GM19463 (cell line): ENCODE measurements at regions not wholly inside any gene's neighbourhood (a gene's known extent, or its start where the extent isn't known, plus 50 kb on each side); places are given as distances from the start of the nearest gene placed in this dataset.
"Not testable (repeated sequence)": the region's sequence is repeated elsewhere in the genome, so short reads cannot be mapped to it uniquely, and the experiment has no call there.

Experiments
- ATAC-seq: cut with Tn5 transposase; IDR thresholded peaks from one replicate; pipeline ENCODE4 v1.9.1; 2021; ENCODE audit warnings: mild to moderate bottlenecking, moderate library complexity; ENCODE audit not compliant: unreplicated experiment

GRCh38 chr13:100776686-100777085 is 102.1 kb upstream of the TMTC4 start:
- ATAC-seq, result not testable (repeated sequence)

GRCh38 chr13:100773923-100774663 is 99.5 kb upstream of the TMTC4 start:
- no peak for ATAC-seq

GRCh38 chr13:100773429-100773828 is 98.8 kb upstream of the TMTC4 start:
- no peak for ATAC-seq

GRCh38 chr13:100767192-100767591 is 92.6 kb upstream of the TMTC4 start:
- no peak for ATAC-seq

GRCh38 chr13:100766570-100766969 is 92.0 kb upstream of the TMTC4 start:
- not testable (repeated sequence) for ATAC-seq

GRCh38 chr13:100764937-100765336 is 90.3 kb upstream of the TMTC4 start:
- ATAC-seq, result no peak

GRCh38 chr13:100762126-100762525 is 87.5 kb upstream of the TMTC4 start:
- ATAC-seq, result not testable (repeated sequence)

- no peak for ATAC-seq
These were observed 81.3 kb upstream of the TMTC4 start for GRCh38 chr13:100755891-100756290.

- ATAC-seq, result no peak
These were observed 79.9 kb upstream of the TMTC4 start for GRCh38 chr13:100754459-100754858.

GRCh38 chr13:100753376-100753775 is 78.8 kb upstream of the TMTC4 start:
- no peak for ATAC-seq

GRCh38 chr13:100751826-100752225 is 77.2 kb upstream of the TMTC4 start:
- ATAC-seq, result no peak

- no peak for ATAC-seq
These were observed 72.5 kb upstream of the TMTC4 start for GRCh38 chr13:100746953-100747683.

GRCh38 chr13:100738176-100738855 is 63.7 kb upstream of the TMTC4 start:
- no peak for ATAC-seq

GRCh38 chr13:100735494-100735893 is 60.9 kb upstream of the TMTC4 start:
- ATAC-seq, result no peak

GRCh38 chr13:100734194-100734720 is 59.7 kb upstream of the TMTC4 start:
- no peak for ATAC-seq

GRCh38 chr13:100733261-100733660 is 58.7 kb upstream of the TMTC4 start:
- ATAC-seq, result no peak

GRCh38 chr13:100728201-100728600 is 53.6 kb upstream of the TMTC4 start:
- ATAC-seq, result no peak

GRCh38 chr13:100725472-100725871 is 50.9 kb upstream of the TMTC4 start:
- ATAC-seq, result no peak

GRCh38 chr13:100724568-100724967 is 50.0 kb upstream of the TMTC4 start:
- no peak for ATAC-seq
